ENCODE measurements at regions not wholly inside any gene's neighbourhood (a gene's known extent, or its start where the extent isn't known, plus 50 kb on each side); places are given as distances from the start of the nearest gene placed in this dataset.
A peak's percentile ranks its signal among the peaks of the same experiment; 100 is the strongest.

GRCh38 chr15:37262922-37263608, 162.7 kb upstream of the MEIS2 start:
- H3K79me2 ChIP-seq (ENCODE audit: insufficient read depth, low read length): no peaks in the 10 kb centered on the region
- H4K20me1 ChIP-seq (ENCODE audit: insufficient read depth, low read length): no peaks in the 10 kb centered on the region
- no peaks in the 10 kb centered on the region for H3F3A ChIP-seq (ENCODE audit: insufficient read depth, low read length)
- no peaks in the 10 kb centered on the region for H3K9me2 ChIP-seq (ENCODE audit: low read depth, low read length)
- no peaks in the 10 kb centered on the region for H3K9me3 ChIP-seq (ENCODE audit: low read length)
- H3K4me3 ChIP-seq (ENCODE audit: low read depth, low read length, poor library complexity, severe bottlenecking): no peak overlapping the region
- no peaks in the 10 kb centered on the region for H3K27me3 ChIP-seq (ENCODE audit: insufficient read depth, low read length)
- no peak overlapping the region for H2AFZ ChIP-seq (ENCODE audit: low read length)
- TF ChIP-seq CTCF (IDR thresholded peaks at IDR 0.05; ENCODE audit: low read length) (no peak), EZH2 (IDR thresholded peaks at IDR 0.05; ENCODE audit: borderline replicate concordance, low read length) (no peak)
- no peak overlapping the region for H3K4me2 ChIP-seq (ENCODE audit: low read length)
- no peak overlapping the region for H3K9ac ChIP-seq (ENCODE audit: low read length)
- H3K27ac ChIP-seq (ENCODE audit: low read depth, low read length, poor library complexity, severe bottlenecking): no peak overlapping the region
- no peaks in the 10 kb centered on the region for H3K36me3 ChIP-seq (ENCODE audit: insufficient read depth, low read length)
- H3K4me1 ChIP-seq (ENCODE audit: insufficient read depth, low read length, severe bottlenecking): no peaks in the 10 kb centered on the region

GRCh38 chr15:37289109-37289765, 188.9 kb upstream of the MEIS2 start:
- Histone ChIP-seq H2AFZ (ENCODE audit: low read length) (no peak overlapping the region), H3F3A (ENCODE audit: insufficient read depth, low read length) (no peaks in the 10 kb centered on the region), H3K4me1 (ENCODE audit: insufficient read depth, low read length, severe bottlenecking) (no peaks in the 10 kb centered on the region), H3K79me2 (ENCODE audit: insufficient read depth, low read length) (no peaks in the 10 kb centered on the region), H3K27ac (ENCODE audit: low read depth, low read length, poor library complexity, severe bottlenecking) (no peak overlapping the region), H3K36me3 (ENCODE audit: insufficient read depth, low read length) (no peaks in the 10 kb centered on the region), H4K20me1 (ENCODE audit: insufficient read depth, low read length) (no peaks in the 10 kb centered on the region), H3K9ac (ENCODE audit: low read length) (no peak overlapping the region), H3K9me3 (ENCODE audit: low read length) (no peaks in the 10 kb centered on the region), H3K27me3 (ENCODE audit: insufficient read depth, low read length) (no peaks in the 10 kb centered on the region), H3K4me2 (ENCODE audit: low read length) (no peak overlapping the region), H3K9me2 (ENCODE audit: low read depth, low read length) (no peaks in the 10 kb centered on the region), H3K4me3 (ENCODE audit: low read depth, low read length, poor library complexity, severe bottlenecking) (no peak overlapping the region)
- TF ChIP-seq EZH2 (IDR thresholded peaks at IDR 0.05; ENCODE audit: borderline replicate concordance, low read length): no peak
- peak; percentile 29; the same call in 1 of the 2 replicates for TF ChIP-seq CTCF (IDR thresholded peaks at IDR 0.05; ENCODE audit: low read length)

GRCh38 chr15:37291920-37292319, 191.6 kb upstream of the MEIS2 start:
- H3K36me3 ChIP-seq (ENCODE audit: insufficient read depth, low read length): no peaks in the 10 kb centered on the region
- H3K27me3 ChIP-seq (ENCODE audit: insufficient read depth, low read length): no peaks in the 10 kb centered on the region
- no peak overlapping the region for H3K4me3 ChIP-seq (ENCODE audit: low read depth, low read length, poor library complexity, severe bottlenecking)
- no peaks in the 10 kb centered on the region for H4K20me1 ChIP-seq (ENCODE audit: insufficient read depth, low read length)
- H3K9ac ChIP-seq (ENCODE audit: low read length): no peak overlapping the region
- no peaks in the 10 kb centered on the region for H3F3A ChIP-seq (ENCODE audit: insufficient read depth, low read length)
- TF ChIP-seq CTCF (IDR thresholded peaks at IDR 0.05; ENCODE audit: low read length) (no peak), EZH2 (IDR thresholded peaks at IDR 0.05; ENCODE audit: borderline replicate concordance, low read length) (no peak)
- H3K4me2 ChIP-seq (ENCODE audit: low read length): no peak overlapping the region
- H3K4me1 ChIP-seq (ENCODE audit: insufficient read depth, low read length, severe bottlenecking): no peaks in the 10 kb centered on the region
- H2AFZ ChIP-seq (ENCODE audit: low read length): no peak overlapping the region
- H3K79me2 ChIP-seq (ENCODE audit: insufficient read depth, low read length): no peaks in the 10 kb centered on the region
- no peaks in the 10 kb centered on the region for H3K9me2 ChIP-seq (ENCODE audit: low read depth, low read length)
- no peak overlapping the region for H3K27ac ChIP-seq (ENCODE audit: low read depth, low read length, poor library complexity, severe bottlenecking)
- no peaks in the 10 kb centered on the region for H3K9me3 ChIP-seq (ENCODE audit: low read length)
